ENCODE measurements at regions not wholly inside any gene's neighbourhood (a gene's known extent, or its start where the extent isn't known, plus 50 kb on each side); places are given as distances from the start of the nearest gene placed in this dataset.

DNA sequence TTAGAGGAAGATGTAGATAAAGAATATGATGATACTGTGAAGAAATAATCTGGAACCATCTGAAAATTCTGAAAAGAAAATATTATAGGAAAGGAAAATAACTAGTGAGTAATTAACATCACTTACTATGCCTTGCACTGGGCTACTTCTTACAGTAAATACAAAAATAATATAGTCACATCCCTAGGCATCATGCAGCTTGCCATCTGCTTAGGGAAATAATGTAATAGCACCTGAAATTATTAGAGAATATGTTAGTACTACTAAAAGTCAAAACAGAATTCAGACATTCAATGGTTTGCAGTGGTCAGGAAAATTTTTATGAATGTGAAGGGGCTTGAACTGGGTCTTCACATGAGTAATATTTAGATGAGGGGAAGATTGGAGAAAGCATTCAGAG, 272.2 kb upstream of the EMCN start:
- TF ChIP-seq, protein P1, sequence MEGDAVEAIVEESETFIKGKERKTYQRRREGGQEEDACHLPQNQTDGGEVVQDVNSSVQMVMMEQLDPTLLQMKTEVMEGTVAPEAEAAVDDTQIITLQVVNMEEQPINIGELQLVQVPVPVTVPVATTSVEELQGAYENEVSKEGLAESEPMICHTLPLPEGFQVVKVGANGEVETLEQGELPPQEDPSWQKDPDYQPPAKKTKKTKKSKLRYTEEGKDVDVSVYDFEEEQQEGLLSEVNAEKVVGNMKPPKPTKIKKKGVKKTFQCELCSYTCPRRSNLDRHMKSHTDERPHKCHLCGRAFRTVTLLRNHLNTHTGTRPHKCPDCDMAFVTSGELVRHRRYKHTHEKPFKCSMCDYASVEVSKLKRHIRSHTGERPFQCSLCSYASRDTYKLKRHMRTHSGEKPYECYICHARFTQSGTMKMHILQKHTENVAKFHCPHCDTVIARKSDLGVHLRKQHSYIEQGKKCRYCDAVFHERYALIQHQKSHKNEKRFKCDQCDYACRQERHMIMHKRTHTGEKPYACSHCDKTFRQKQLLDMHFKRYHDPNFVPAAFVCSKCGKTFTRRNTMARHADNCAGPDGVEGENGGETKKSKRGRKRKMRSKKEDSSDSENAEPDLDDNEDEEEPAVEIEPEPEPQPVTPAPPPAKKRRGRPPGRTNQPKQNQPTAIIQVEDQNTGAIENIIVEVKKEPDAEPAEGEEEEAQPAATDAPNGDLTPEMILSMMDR (IDR thresholded peaks at IDR 0.05): no peak
- TF ChIP-seq POLR2AphosphoS5 (IDR thresholded peaks at IDR 0.05) (no peak), POLR2A (IDR thresholded peaks at IDR 0.05) (no peak)

Data from sigmoid colon (tissue), 4 donors.